GM12872 (cell line): ENCODE measurements at regions not wholly inside any gene's neighbourhood (a gene's known extent, or its start where the extent isn't known, plus 50 kb on each side); places are given as distances from the start of the nearest gene placed in this dataset.

Experiments
- CTCF ChIP-seq: IDR thresholded peaks from 3 replicates; pipeline ENCODE4 v1.5.1; 2011; ENCODE audit warnings: low read depth, mild to moderate bottlenecking, low read length, moderate library complexity; ENCODE audit not compliant: insufficient read depth

- TF ChIP-seq CTCF = no peak
These were observed 1206.0 kb upstream of the C9orf72 start for GRCh38 chr9:28779243-28779642.

DNA sequence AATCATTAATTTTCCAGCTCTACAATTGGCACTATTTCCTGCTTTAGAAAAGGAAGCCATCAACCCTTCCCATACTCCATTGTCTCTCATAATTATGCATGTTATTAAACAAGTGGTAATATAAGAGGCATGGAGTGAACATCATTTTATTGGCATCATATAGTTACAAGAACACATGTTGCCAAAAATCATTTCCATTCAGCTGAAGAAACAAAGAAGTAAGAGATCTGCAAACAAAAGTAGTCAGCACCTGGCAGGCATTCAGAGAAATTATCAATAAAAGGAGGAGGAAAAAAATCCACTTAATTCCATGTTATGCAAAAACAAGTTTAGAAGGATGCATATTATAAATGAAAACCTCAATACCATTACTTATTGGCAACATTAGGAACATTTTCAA is 1208.2 kb upstream of the C9orf72 start:
- no peak for TF ChIP-seq CTCF

DNA sequence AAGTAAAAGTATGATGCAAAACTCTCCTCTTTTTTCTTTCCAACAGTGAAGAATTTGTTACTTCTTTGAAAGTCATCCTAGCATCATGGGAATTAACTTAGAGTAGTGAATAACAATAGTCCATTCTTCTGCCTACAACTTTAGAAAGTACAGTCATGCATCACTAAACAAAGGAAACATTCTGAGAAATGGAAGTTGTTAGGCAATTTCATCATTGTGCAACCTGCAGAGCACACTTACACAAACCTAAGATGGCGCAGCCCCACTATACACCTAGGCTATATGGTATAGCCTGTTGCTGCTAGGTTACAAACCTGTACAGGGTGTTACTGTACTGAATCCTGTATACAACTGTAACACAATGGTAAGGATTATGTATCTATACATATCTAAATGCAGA is 1209.3 kb upstream of the C9orf72 start:
- TF ChIP-seq CTCF = no peak

GRCh38 chr9:28792716-28793115 is 1219.4 kb upstream of the C9orf72 start:
- TF ChIP-seq CTCF = no peak

GRCh38 chr9:28799876-28800275 is 1226.6 kb upstream of the C9orf72 start:
- TF ChIP-seq CTCF = no peak

DNA sequence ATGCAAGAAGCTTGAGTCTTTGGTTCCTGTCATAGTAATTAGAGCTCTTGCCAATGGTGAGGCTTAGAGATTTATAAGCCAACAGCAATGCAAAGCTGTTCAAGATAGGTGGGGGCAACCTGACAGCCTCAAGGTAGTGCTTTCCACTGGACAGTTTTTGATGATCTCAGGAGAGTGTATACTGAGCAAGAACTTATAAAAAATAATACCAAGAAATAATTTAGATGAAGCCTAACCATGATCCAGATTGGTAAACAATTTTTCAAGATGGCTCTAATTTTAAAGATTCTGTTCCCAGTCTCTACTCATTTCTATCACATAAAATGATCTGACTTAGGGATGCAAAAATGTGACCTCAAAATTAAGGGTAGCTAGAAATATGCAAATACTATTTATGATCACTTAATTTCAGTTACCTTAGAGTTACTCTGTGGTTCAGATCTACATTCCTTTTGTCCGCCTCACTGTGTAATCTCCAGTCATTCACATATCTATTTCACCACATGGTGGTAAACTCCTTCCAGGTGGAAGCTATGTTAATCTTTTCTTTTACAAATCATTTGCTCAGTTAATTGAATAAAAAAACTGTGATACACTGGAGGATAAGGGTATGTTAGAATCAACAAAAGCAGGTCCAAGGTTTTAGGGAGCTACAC is 1228.0 kb upstream of the C9orf72 start:
- TF ChIP-seq CTCF = no peak

DNA sequence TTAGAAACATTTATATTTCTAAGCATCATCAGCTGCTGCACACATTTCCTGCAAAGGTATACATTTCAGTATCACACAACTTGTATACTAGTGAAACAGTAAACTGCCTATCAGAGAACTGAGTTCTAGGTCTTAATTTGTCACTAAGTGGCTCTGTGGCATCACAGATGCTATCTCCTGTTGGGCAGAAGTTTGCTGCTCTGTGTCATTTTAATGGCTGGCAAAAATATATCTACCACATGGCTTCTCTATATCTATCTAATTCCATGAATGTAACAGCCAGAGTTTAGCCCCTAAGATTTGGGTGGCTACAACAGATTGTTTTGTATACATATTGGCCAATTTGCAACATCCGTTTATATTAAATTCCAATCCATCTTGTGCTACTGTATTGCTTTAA is 1231.9 kb upstream of the C9orf72 start:
- TF ChIP-seq CTCF = no peak
